RWPE2 (cell line): ENCODE measurements at regions not wholly inside any gene's neighbourhood (a gene's known extent, or its start where the extent isn't known, plus 50 kb on each side); places are given as distances from the start of the nearest gene placed in this dataset.

Source experiments
- ATAC-seq: fragments of 200-7000 bp; cut with Tn5 transposase; 3 replicates; pipeline ENCODE4 v1.9.1; 2021; ENCODE audit warnings: low read depth
- DNase-seq: peaks from one replicate; pipeline ENCODE4 v3.0.0-alpha.2; 2020; ENCODE audit warnings: low spot score
- H3K27ac ChIP-seq: fragments of 450-650 bp; 2 replicates; pipeline ENCODE4 v1.5.1; 2017; ENCODE audit warnings: mild to moderate bottlenecking; ENCODE audit not compliant: poor library complexity, severe bottlenecking
- H3K27me3 ChIP-seq: fragments of 250-450 bp; sonication (Bioruptor Pico); 2 replicates; pipeline ENCODE4 v1.5.1; 2021; ENCODE audit warnings: mild to moderate bottlenecking, moderate library complexity; ENCODE audit not compliant: insufficient read depth, poor library complexity, severe bottlenecking
- H3K36me3 ChIP-seq: fragments of 250-450 bp; sonication (Bioruptor Pico); 2 replicates; pipeline ENCODE4 v1.5.1; 2020; ENCODE audit warnings: low read depth, mild to moderate bottlenecking, moderate library complexity
- H3K4me1 ChIP-seq: fragments of 250-450 bp; sonication (Bioruptor Pico); 2 replicates; pipeline ENCODE4 v1.5.1; 2021; ENCODE audit warnings: mild to moderate bottlenecking, moderate library complexity; ENCODE audit not compliant: insufficient read depth, poor library complexity, severe bottlenecking
- H3K4me3 ChIP-seq: fragments of 250-450 bp; sonication (Bioruptor Pico); 2 replicates; pipeline ENCODE4 v1.5.1; 2021; ENCODE audit warnings: mild to moderate bottlenecking, moderate library complexity; ENCODE audit not compliant: severe bottlenecking
- H3K9me3 ChIP-seq: fragments of 250-450 bp; sonication (Bioruptor Pico); 2 replicates; pipeline ENCODE4 v1.5.1; 2021; ENCODE audit warnings: mild to moderate bottlenecking, moderate library complexity; ENCODE audit not compliant: severe bottlenecking
- CTCF ChIP-seq: fragments of 450-650 bp; IDR thresholded peaks from one replicate; pipeline ENCODE4 v1.5.1; 2017; ENCODE audit warnings: mild to moderate bottlenecking, moderate library complexity; ENCODE audit not compliant: poor library complexity, severe bottlenecking

- Histone ChIP-seq H3K27ac (no peak overlapping the region), H3K9me3 (no peaks in the 10 kb centered on the region), H3K4me3 (no peak overlapping the region), H3K36me3 (no peaks in the 10 kb centered on the region), H3K27me3 (no peaks in the 10 kb centered on the region), H3K4me1 (peaks cover 5% of the 10 kb centered on the region)
- ATAC-seq (no peak), DNase-seq (no peak)
- TF ChIP-seq CTCF: no peak
Observed at GRCh38 chr2:236967499-236967783, 118.2 kb upstream of the COPS8 start.

- Histone ChIP-seq H3K4me3 (no peak overlapping the region), H3K9me3 (no peaks in the 10 kb centered on the region), H3K27ac (no peak overlapping the region), H3K27me3 (no peaks in the 10 kb centered on the region), H3K4me1 (peaks cover 12% of the 10 kb centered on the region), H3K36me3 (no peaks in the 10 kb centered on the region)
- ATAC-seq (no peak), DNase-seq (no peak)
- no peak for TF ChIP-seq CTCF
Observed at GRCh38 chr2:236968101-236968879, 117.4 kb upstream of the COPS8 start.

- Histone ChIP-seq H3K36me3 (no peaks in the 10 kb centered on the region), H3K27ac (no peak overlapping the region), H3K4me3 (no peak overlapping the region), H3K9me3 (no peaks in the 10 kb centered on the region), H3K4me1 (peaks cover 14% of the 10 kb centered on the region), H3K27me3 (no peaks in the 10 kb centered on the region)
- no peak for ATAC-seq
- no peak for TF ChIP-seq CTCF
- no peak for DNase-seq
Observed at GRCh38 chr2:236968880-236969534, 116.7 kb upstream of the COPS8 start.

GRCh38 chr2:236969767-236970655 lies 115.7 kb upstream of the COPS8 start:
- DNase-seq: no peak

More at GRCh38 chr2:236969767-236970655, 115.7 kb upstream of the COPS8 start:
- no peak for ATAC-seq
- peaks cover 14% of the 10 kb centered on the region for H3K4me1 ChIP-seq
- no peaks in the 10 kb centered on the region for H3K36me3 ChIP-seq
- no peak overlapping the region for H3K27ac ChIP-seq
- H3K9me3 ChIP-seq: no peaks in the 10 kb centered on the region
- no peaks in the 10 kb centered on the region for H3K27me3 ChIP-seq
- no peak for TF ChIP-seq CTCF
- H3K4me3 ChIP-seq: no peak overlapping the region
